HepG2 (cell line): ENCODE measurements at regions not wholly inside any gene's neighbourhood (a gene's known extent, or its start where the extent isn't known, plus 50 kb on each side); places are given as distances from the start of the nearest gene placed in this dataset.

Experiments
- ATAC-seq: fragments of 200-7000 bp; cut with Tn5 transposase; 3 replicates; pipeline ENCODE4 v1.9.1; 2020; ENCODE audit warnings: mild to moderate bottlenecking, moderate library complexity
- BruUV-seq: library from RNA; stranded (reverse); fragments of 400-500 nt; replicated peaks from 2 replicates; lab custom pipeline; 2021; lab: Mats Ljungman, UMichigan
- CTCF ChIA-PET: fragments of 300-600 bp; formaldehyde crosslinking; extraction: SDS; loops from one replicate; lab custom pipeline; 2021; ENCODE audit warnings: low total read pairs, inconsistent platforms, low intra/inter-chr PET ratio; lab: Yijun Ruan, JAX
- POLR2A ChIA-PET: fragments of 350-600 bp; sonication (Branson Sonifier 250); formaldehyde crosslinking; loops from one replicate; lab custom pipeline; 2020; ENCODE audit warnings: antibody characterized with exemption, inconsistent platforms; lab: Yijun Ruan, JAX
- DNase-seq: peaks from one replicate; pipeline ENCODE4 v3.0.0-alpha.2; 2015; ENCODE audit warnings: low spot score
- FAIRE-seq: peaks from 3 replicates; lab custom pipeline; 2011; peaks lifted over from hg19 to GRCh38; lab: Jason Lieb, UNC
- H2AFZ ChIP-seq: one replicate; pipeline ENCODE4 v1.6.1; 2011; ENCODE audit warnings: low read length, inconsistent platforms
- H3K27ac ChIP-seq: fragments of 300-600 bp; 3 replicates; pipeline ENCODE4 v1.8.0; 2011; ENCODE audit warnings: mixed run types, mild to moderate bottlenecking, mixed read lengths, low read length, inconsistent platforms; ENCODE audit not compliant: insufficient read depth; ENCODE audit errors: extremely low read length
- H3K27me3 ChIP-seq, 2 experiments: fragments of 200-600 bp in 1 of 2; 2 replicates in 1 of 2; 3 replicates in 1 of 2; pipeline versions ENCODE4 v1.6.0 to v1.8.0; 2011; ENCODE audit warnings: low read length in 2 of 2, mild to moderate bottlenecking in 2 of 2, moderate library complexity in 2 of 2, inconsistent platforms in 1 of 2; ENCODE audit not compliant: insufficient read depth in 2 of 2, control insufficient read depth in 1 of 2
- H3K36me3 ChIP-seq, 2 experiments: fragments of 200-600 bp in 1 of 2; replicated peaks in 1 of 2; 2 replicates in 1 of 2; 3 replicates in 1 of 2; pipeline versions ENCODE4 v1.5.1 to v1.8.0; 2011; ENCODE audit warnings: low read length in 2 of 2, inconsistent platforms in 1 of 2; ENCODE audit not compliant: insufficient read depth in 2 of 2, control insufficient read depth in 1 of 2
- H3K4me1 ChIP-seq: 2 replicates; pipeline ENCODE4 v1.5.1; 2012; ENCODE audit warnings: low read length, inconsistent platforms; ENCODE audit not compliant: insufficient read depth
- H3K4me2 ChIP-seq: 2 replicates; pipeline ENCODE4 v1.6.0; 2011; ENCODE audit warnings: low read depth, low read length, inconsistent platforms
- H3K4me3 ChIP-seq, 3 experiments: fragments of 200-600 bp in 1 of 3; sonication (generic), shearing (Covaris generic) in 1 of 3; replicated peaks in 1 of 3; 2 replicates each; pipeline ENCODE4 v1.5.1; 2011 to 2016; ENCODE audit warnings: low read length in 3 of 3, inconsistent platforms in 2 of 3, low read depth in 2 of 3, mild to moderate bottlenecking in 2 of 3, control low read depth in 1 of 3, mixed read lengths in 1 of 3; ENCODE audit not compliant: insufficient read depth in 1 of 3
- H3K79me2 ChIP-seq: one replicate; pipeline ENCODE4 v1.6.1; 2011; ENCODE audit warnings: low read length, inconsistent platforms; ENCODE audit not compliant: insufficient read depth
- H3K9ac ChIP-seq: 2 replicates; pipeline ENCODE4 v1.6.0; 2011; ENCODE audit warnings: mild to moderate bottlenecking, low read depth, low read length, inconsistent platforms; ENCODE audit not compliant: insufficient read depth
- H3K9me3 ChIP-seq: 2 replicates; pipeline ENCODE4 v1.5.1; 2012; ENCODE audit warnings: mild to moderate bottlenecking, low read length
- H4K20me1 ChIP-seq: 2 replicates; pipeline ENCODE4 v1.6.0; 2011; ENCODE audit warnings: inconsistent platforms, mild to moderate bottlenecking, low read length, moderate library complexity; ENCODE audit not compliant: insufficient read depth
- EZH2 ChIP-seq: conservative IDR thresholded peaks from 2 replicates; pipeline ENCODE4 v1.6.1; 2012; ENCODE audit warnings: mild to moderate bottlenecking, low read depth, low read length, moderate library complexity
- JUND ChIP-seq: sonication (generic); formaldehyde crosslinking; IDR thresholded peaks from 2 replicates; pipeline ENCODE4 v1.8.0; 2022; ENCODE audit warnings: mild to moderate bottlenecking, missing genetic modification reagents
- MED8 ChIP-seq: sonication (generic); formaldehyde crosslinking; IDR thresholded peaks from 2 replicates; pipeline ENCODE4 v1.8.1; 2023; ENCODE audit warnings: mild to moderate bottlenecking, missing genetic modification reagents; ENCODE audit not compliant: insufficient replicate concordance
- PRPF4 ChIP-seq: fragments of 200-400 bp; formaldehyde crosslinking; IDR thresholded peaks from 2 replicates; pipeline ENCODE4 v1.6.1; 2016; ENCODE audit warnings: low read length, low read depth; ENCODE audit not compliant: poor library complexity, severe bottlenecking
- SNRNP70 ChIP-seq: fragments of 200-400 bp; formaldehyde crosslinking; IDR thresholded peaks from 2 replicates; pipeline ENCODE4 v1.6.1; 2017; ENCODE audit warnings: mild to moderate bottlenecking, low read depth, low read length, moderate library complexity
- STAG1 ChIP-seq: sonication (generic); formaldehyde crosslinking; IDR thresholded peaks from 2 replicates; pipeline ENCODE4 v1.4.0; 2020; ENCODE audit warnings: missing genetic modification reagents
- THAP9 ChIP-seq: sonication (generic); formaldehyde crosslinking; IDR thresholded peaks from 2 replicates; pipeline ENCODE4; 2020; ENCODE audit warnings: missing genetic modification reagents, mild to moderate bottlenecking, borderline replicate concordance
- ZFP36L1 ChIP-seq: sonication (generic); formaldehyde crosslinking; IDR thresholded peaks from 2 replicates; pipeline ENCODE4 v1.8.0; 2022; ENCODE audit warnings: mild to moderate bottlenecking, missing genetic modification reagents, moderate library complexity
- ZFP91 ChIP-seq: sonication (generic); formaldehyde crosslinking; IDR thresholded peaks from 2 replicates; pipeline ENCODE4 v1.9.0; 2022; ENCODE audit warnings: missing genetic modification reagents, mild to moderate bottlenecking, borderline replicate concordance
- ZNF512B ChIP-seq: sonication (generic); formaldehyde crosslinking; IDR thresholded peaks from 2 replicates; pipeline ENCODE4 v1.5.1; 2020; ENCODE audit warnings: missing genetic modification reagents, mild to moderate bottlenecking, borderline replicate concordance
- ZNF569 ChIP-seq: sonication (generic); formaldehyde crosslinking; IDR thresholded peaks from 2 replicates; pipeline ENCODE4 v1.5.0; 2020; ENCODE audit warnings: mild to moderate bottlenecking, missing genetic modification reagents, moderate library complexity, borderline replicate concordance
- ZSCAN22 ChIP-seq: sonication (generic); formaldehyde crosslinking; IDR thresholded peaks from 2 replicates; pipeline ENCODE4 v1.4.0; 2020; ENCODE audit warnings: mild to moderate bottlenecking, missing genetic modification reagents
- WGBS: methylation state at CpG from one replicate; pipeline ENCODE4 v1.1.6; 2017; ENCODE audit warnings: low lambda C conversion rate; 5-methylcytosine and 5-hydroxymethylcytosine counted together
- in situ Hi-C: cut with HindIII; loops from 2 replicates; pipeline ENCODE4 v1.10.0; 2017; ENCODE audit warnings: low pct_unique_long_range_greater_than_20kb; ENCODE audit not compliant: extremely low pct_ligation_motif_present
- intact Hi-C: fragments of 100-400 bp; cut with micrococcal nuclease; formaldehyde crosslinking; loops from one replicate; pipeline ENCODE4 v1.10.0; 2022; ENCODE audit not compliant: unreplicated experiment

GRCh38 chr3:83076041-83076440, 1314.6 kb upstream of the GBE1 start:
- no peak for FAIRE-seq
- POLR2A ChIA-PET: no interaction called here
- WGBS: 13% methylated on average over 6 of the region's 6 CpGs
- no peak overlapping the region for H3K4me2 ChIP-seq
- no peaks in the 10 kb centered on the region for H3K36me3 ChIP-seq
- no peak for ATAC-seq
- no peaks in the 10 kb centered on the region for H3K27me3 ChIP-seq
- H3K27ac ChIP-seq: no peak overlapping the region
- in situ Hi-C loops (no loop called here), intact Hi-C loops (no loop called here)
- TF ChIP-seq STAG1 (CRISPR knock-in tag): no peak
- no peak for TF ChIP-seq ZFP36L1 (CRISPR knock-in tag)
- no peak for TF ChIP-seq PRPF4
- TF ChIP-seq ZSCAN22 (CRISPR knock-in tag): no peak
- no peak for TF ChIP-seq ZNF569 (CRISPR knock-in tag)
- no peak for TF ChIP-seq THAP9 (CRISPR knock-in tag)
- no peak overlapping the region for H3K9ac ChIP-seq
- no TSS peak for BruUV-seq
- CTCF ChIA-PET: no interaction called here
- H2AFZ ChIP-seq: no peak overlapping the region
- H3K4me3 ChIP-seq: no peak overlapping the region
- no peaks in the 10 kb centered on the region for H3K4me1 ChIP-seq
- H3K9me3 ChIP-seq: no peaks in the 10 kb centered on the region
- H3K79me2 ChIP-seq: no peaks in the 10 kb centered on the region
- no peak for DNase-seq
- no peaks in the 10 kb centered on the region for H4K20me1 ChIP-seq

- in situ Hi-C loops: no loop called here
- H3K27me3 ChIP-seq: no peaks in the 10 kb centered on the region
- CTCF ChIA-PET: no interaction called here
- intact Hi-C loops: no loop called here
- H3K4me2 ChIP-seq: no peak overlapping the region
- POLR2A ChIA-PET: no interaction called here
- H3K9me3 ChIP-seq: no peaks in the 10 kb centered on the region
- no peaks in the 10 kb centered on the region for H4K20me1 ChIP-seq
- no TSS peak for BruUV-seq
- DNase-seq: no peak
- ATAC-seq: no peak
- H3K9ac ChIP-seq: no peak overlapping the region
- H3K79me2 ChIP-seq: no peaks in the 10 kb centered on the region
- no peaks in the 10 kb centered on the region for H3K4me1 ChIP-seq
- FAIRE-seq: no peak
- no peak overlapping the region for H3K27ac ChIP-seq
- H3K36me3 ChIP-seq: no peaks in the 10 kb centered on the region
- no peak overlapping the region for H3K4me3 ChIP-seq
- no peak overlapping the region for H2AFZ ChIP-seq
- TF ChIP-seq JUND (CRISPR knock-in tag) (no peak), ZFP91 (no peak), SNRNP70 (no peak), MED8 (CRISPR knock-in tag) (no peak), EZH2 (no peak), ZNF512B (CRISPR knock-in tag) (no peak)
These were observed 1313.0 kb upstream of the GBE1 start for GRCh38 chr3:83074485-83074884.
